ENCODE measurements at regions not wholly inside any gene's neighbourhood (a gene's known extent, or its start where the extent isn't known, plus 50 kb on each side); places are given as distances from the start of the nearest gene placed in this dataset.

- H3K9me1 ChIP-seq (replicated peaks; ENCODE audit: control insufficient read depth, extremely low read depth, insufficient read depth, low read length): no peaks in the 10 kb centered on the region
- no peaks in the 10 kb centered on the region for H3K4me1 ChIP-seq (ENCODE audit: control insufficient read depth, extremely low read depth, insufficient read depth, low read length)
- no peak overlapping the region for H3K9ac ChIP-seq (replicated peaks; ENCODE audit: extremely low read depth, insufficient read depth, low read length)
- no peak overlapping the region for H3K27ac ChIP-seq (ENCODE audit: insufficient read depth, low read depth, low read length)
- dilution Hi-C loops (cut with MboI; ENCODE audit: extremely low pct_ligation_motif_present, low sequenced_read_pairs): no loop called here
- H2AFZ ChIP-seq (ENCODE audit: low read depth, low read length): no peak overlapping the region
- BruUV-seq (replicated peaks): no TSS peak
- H3K36me3 ChIP-seq (ENCODE audit: control insufficient read depth in 2 of 2, extremely low read depth in 1 of 2, insufficient read depth in 2 of 2, low read length in 2 of 2): no peaks in the 10 kb centered on the region
- H4K20me1 ChIP-seq (replicated peaks; ENCODE audit: control insufficient read depth, extremely low read depth, insufficient read depth, low read length): no peaks in the 10 kb centered on the region
- no peaks in the 10 kb centered on the region for H3K79me2 ChIP-seq (ENCODE audit: control insufficient read depth, insufficient read depth, low read length)
- POLR2A ChIA-PET: no interaction called here
- H3K27me3 ChIP-seq (ENCODE audit: control insufficient read depth in 2 of 2, insufficient read depth in 2 of 2, low read length in 2 of 2): no peaks in the 10 kb centered on the region
- peaks cover 2% of the 10 kb centered on the region for H3K9me3 ChIP-seq (replicated peaks; ENCODE audit: control insufficient read depth, insufficient read depth, low read length)
- H3K4me2 ChIP-seq (ENCODE audit: insufficient read depth, low read length): no peak overlapping the region
- no peak for DNase-seq (ENCODE audit: low read depth, low spot score)
- no peak for TF ChIP-seq FOS (IDR thresholded peaks at IDR 0.05; ENCODE audit: borderline replicate concordance, insufficient read depth, low read length)
- TF ChIP-seq GATA2 (IDR thresholded peaks at IDR 0.05; ENCODE audit: insufficient read depth, insufficient read length, low read depth, low read length): no peak
- TF ChIP-seq MYC (IDR thresholded peaks at IDR 0.05; ENCODE audit: low read depth, low read length): no peak
- TF ChIP-seq POLR2AphosphoS5 (IDR thresholded peaks at IDR 0.05; ENCODE audit: insufficient read depth, low read depth, low read length): no peak
- TF ChIP-seq EZH2 (IDR thresholded peaks at IDR 0.05; ENCODE audit: borderline replicate concordance, low read depth, low read length, severe bottlenecking): no peak
- no peak for TF ChIP-seq POLR2A (IDR thresholded peaks at IDR 0.05; ENCODE audit: low read depth, low read length)
- TF ChIP-seq, protein P1, sequence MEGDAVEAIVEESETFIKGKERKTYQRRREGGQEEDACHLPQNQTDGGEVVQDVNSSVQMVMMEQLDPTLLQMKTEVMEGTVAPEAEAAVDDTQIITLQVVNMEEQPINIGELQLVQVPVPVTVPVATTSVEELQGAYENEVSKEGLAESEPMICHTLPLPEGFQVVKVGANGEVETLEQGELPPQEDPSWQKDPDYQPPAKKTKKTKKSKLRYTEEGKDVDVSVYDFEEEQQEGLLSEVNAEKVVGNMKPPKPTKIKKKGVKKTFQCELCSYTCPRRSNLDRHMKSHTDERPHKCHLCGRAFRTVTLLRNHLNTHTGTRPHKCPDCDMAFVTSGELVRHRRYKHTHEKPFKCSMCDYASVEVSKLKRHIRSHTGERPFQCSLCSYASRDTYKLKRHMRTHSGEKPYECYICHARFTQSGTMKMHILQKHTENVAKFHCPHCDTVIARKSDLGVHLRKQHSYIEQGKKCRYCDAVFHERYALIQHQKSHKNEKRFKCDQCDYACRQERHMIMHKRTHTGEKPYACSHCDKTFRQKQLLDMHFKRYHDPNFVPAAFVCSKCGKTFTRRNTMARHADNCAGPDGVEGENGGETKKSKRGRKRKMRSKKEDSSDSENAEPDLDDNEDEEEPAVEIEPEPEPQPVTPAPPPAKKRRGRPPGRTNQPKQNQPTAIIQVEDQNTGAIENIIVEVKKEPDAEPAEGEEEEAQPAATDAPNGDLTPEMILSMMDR (IDR thresholded peaks at IDR 0.05; ENCODE audit: extremely low read depth in 1 of 2, insufficient read depth in 1 of 2, low read depth in 1 of 2, low read length in 2 of 2): no peak
- no peak for TF ChIP-seq MAX (IDR thresholded peaks at IDR 0.05; ENCODE audit: insufficient read depth, insufficient read length)
- TF ChIP-seq JUN (IDR thresholded peaks at IDR 0.05; ENCODE audit: borderline replicate concordance, insufficient read depth, insufficient read length, low read depth): no peak
- intact Hi-C loops (cut with micrococcal nuclease): no loop called here
- CTCF ChIA-PET: no interaction called here
- no peak for FAIRE-seq
- no peak overlapping the region for H3K4me3 ChIP-seq (replicated peaks in 1 of 3; ENCODE audit: insufficient read depth in 1 of 3, low read depth in 1 of 3, low read length in 3 of 3)
Measured at GRCh38 chr5:166746506-166746905, 1544.9 kb upstream of the WWC1 start.

All from endothelial cell of umbilical vein (primary cell).